GM21390 (cell line): ENCODE measurements at regions not wholly inside any gene's neighbourhood (a gene's known extent, or its start where the extent isn't known, plus 50 kb on each side); places are given as distances from the start of the nearest gene placed in this dataset.

Source experiments
- ATAC-seq: cut with Tn5 transposase; IDR thresholded peaks from one replicate; pipeline ENCODE4 v1.9.1; 2021; ENCODE audit not compliant: unreplicated experiment

DNA sequence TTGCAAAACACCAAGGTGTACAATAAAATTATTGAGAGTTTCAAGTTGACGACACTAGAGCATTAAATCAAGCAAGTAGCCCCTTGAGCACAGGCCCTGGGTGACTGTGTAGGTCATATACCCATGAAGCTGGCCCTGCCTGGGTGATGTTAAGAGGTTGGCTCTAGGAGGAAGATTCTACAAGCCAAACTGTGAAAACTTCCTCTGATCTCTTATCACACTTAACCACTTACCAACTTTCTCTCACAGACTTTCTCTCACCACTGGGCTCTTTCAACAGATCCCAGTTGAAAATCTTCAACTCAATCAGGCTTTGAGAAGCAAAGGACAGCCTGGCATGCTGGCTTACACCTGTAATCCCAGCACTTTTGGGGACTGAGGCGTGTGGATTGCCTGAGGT, 186.9 kb upstream of the BTG1 start:
- no peak for ATAC-seq

DNA sequence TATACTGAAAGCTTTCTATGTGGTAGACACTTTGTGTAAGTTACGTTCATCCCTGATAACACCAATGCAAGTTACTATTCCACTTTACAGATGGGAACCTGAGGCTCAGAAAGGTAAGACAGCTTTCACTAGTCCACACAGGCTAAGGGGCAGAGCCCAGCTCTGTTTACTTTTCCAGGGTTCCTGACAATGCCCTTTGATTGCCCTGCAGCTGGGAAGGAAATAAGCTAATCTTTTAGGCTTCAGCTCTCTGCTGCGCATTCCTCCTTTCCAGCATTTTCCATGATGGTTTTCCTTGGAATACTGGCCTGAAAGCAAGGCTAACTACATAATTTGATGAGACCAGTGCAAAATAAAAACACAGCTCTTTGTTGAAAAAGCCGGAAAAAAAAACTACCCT, 185.7 kb upstream of the BTG1 start:
- ATAC-seq = no peak

DNA sequence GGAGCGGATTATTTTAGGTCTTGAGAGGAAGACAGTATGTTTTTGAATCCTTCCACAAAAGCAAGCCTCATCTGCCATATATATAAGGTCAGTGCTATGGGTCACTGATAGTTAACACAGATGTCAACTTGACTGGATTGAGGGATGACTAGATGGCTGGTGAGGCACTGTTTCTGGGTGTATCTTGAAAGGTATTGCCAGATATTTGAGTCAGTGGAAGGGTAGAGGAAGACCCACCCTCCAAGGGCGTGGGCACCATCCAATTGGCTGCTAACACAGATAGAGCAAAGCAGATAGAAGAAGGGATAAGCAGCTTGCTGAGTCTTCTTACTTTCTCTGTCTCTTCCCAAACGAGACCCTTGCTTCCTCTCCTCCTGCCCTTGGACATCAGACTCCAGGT, 185.0 kb upstream of the BTG1 start:
- no peak for ATAC-seq

DNA sequence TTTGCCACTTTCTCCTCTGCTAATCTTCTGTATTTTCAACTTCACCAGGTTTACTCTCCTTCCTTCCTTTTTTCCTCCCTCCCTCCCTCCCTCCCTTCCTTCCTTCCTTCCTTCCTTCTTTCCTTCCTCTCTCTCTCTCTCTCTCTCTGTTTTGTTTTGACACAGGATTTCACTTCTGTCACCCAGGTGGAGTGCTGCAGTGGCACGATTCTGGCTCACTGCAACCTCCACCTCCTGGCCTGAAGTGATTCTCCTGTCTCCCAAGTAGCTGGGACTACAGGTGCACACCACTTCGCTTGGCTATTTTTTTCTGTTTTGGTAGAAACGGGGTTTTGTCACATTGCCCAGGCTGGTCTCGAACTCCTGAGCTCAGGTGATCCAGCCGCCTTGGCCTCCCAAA, 181.2 kb upstream of the BTG1 start:
- ATAC-seq = no peak

DNA sequence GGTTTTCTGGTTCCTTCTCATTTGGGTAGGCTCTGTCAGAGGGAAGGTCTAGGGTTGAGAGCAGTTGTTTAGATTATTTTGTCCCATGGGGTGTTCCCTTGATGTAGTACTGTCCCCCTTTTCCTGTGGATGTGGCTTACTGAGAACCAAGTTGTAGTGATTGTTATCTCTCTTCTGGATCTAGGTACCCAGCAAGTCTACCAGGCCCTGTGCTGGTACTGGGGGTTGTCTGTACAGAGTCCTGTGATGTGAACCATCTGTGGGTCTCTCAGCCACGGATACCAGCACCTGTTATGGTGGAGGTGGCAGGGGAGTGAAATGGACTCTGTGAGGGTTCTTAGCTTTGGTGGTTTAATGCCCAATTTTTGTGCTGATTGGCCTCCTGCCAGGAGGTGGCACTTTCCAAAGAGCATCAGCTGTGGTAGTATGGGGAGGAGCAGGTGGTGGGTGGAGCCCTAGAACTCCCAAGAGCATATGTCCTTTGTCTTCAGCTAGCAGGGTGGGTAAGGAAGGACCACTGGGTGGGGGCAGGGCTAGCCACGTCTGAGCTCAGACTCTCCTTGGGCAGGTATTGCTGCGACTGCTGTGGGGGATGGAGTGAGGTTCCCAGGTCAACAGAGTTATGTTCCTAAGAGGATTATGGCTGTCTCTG, 179.3 kb upstream of the BTG1 start:
- no peak for ATAC-seq

DNA sequence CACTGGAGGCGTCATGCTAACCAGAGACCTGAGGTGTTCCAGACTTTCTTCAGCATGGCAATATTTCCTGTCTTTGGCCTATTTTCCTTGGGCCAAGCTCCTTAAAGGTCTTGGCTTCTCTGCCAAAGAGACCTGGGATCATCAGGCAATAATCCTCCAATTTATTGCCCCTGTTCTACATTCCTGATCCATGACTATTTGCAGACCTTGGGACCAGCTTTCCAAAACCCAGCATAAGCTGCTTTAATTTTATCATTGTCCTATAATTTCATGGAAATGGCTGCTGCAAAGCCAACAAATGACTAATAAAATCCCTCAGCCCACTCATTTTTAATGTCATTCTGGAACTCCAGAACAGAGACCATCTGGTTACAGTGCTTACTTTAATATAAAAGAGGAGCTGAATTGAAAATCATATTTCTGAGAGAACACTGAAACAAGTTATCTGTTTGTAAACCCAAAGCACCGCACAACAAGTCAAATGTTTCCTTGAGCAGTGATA, 166.9 kb upstream of the BTG1 start:
- no peak for ATAC-seq

DNA sequence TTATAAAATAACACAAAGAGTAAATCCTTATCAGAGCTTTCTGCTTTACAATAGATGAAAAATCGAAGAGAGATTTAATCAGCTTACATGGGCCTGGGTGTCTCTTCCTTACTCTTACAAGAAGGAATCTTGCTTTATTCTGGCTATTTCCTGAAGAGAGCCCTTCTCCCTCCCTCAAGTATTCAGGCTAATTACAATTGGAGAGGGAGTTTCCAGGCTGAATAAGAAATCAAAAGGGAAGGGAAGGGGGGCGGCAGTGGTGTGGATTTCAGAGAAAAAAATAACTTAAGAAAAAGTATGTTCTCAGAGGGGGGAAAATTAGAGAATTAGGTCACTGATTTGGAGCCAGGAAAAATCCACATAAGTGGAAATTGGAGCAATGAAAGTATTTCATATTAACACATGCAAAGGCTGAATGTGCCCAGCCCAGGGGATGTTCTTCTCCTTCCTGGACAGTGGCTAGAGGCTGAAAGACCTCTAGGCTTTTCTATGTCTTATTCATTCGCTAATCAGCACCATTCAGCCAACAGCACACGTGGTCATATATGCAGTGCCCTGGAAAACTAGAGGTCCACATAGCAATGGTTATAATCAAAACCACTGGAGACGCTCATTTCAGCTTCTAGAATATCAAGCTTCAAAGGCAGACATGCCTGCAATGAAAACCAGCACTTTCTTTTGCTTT, 158.9 kb upstream of the BTG1 start:
- no peak for ATAC-seq

DNA sequence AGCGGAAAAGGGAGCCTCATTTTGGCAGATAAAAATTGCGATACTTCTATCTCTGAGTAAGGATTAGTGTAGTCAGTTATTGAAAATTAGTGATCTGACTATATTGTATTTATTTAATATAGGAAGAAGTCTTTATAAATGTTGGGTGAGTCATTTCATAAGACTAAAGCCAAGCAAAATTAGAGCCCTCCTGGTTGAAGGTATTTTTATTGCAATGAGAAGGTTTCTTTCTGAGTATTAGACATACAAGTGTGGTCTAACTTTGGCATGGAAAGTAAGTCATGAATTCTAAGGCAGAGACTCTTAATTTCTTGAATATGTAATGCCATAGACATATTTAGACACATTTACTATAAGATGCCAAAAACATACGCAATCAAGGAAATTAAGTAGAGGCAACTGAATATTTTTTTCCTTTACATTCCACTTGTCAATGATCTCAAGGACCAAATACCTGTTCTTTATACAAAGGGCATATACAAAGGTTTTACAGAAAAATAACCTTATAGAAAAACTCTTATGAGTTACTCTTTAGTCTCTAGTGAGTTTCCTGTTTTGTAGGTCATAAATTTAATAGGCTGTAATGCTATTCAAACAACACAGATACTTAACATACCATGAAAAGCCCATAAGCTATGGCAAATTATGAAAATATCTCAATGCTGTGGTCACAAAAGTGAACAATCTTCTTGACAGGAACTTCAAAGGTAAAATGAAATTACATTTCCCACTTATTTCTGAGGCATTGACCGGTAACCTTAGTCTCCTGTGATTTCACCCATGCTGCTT, 156.6 kb upstream of the BTG1 start:
- no peak for ATAC-seq

DNA sequence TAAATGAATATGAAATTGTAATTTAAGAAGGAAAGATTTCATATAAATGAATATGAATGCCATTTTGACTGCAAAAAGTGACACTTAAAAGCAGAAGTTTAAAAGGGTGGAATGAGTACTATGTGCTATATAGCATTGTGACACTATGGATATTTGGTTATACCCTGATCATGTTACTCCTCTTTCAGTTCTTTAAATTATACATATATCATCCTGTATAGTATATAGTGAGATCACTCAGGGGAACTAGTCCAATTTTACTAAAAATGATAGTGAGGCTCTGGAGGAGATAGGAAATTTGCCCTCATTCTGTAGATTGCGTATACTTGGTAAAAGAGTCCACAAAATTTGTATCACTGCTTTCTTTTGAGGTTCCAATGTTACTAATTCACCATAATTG, 155.7 kb upstream of the BTG1 start:
- no peak for ATAC-seq

DNA sequence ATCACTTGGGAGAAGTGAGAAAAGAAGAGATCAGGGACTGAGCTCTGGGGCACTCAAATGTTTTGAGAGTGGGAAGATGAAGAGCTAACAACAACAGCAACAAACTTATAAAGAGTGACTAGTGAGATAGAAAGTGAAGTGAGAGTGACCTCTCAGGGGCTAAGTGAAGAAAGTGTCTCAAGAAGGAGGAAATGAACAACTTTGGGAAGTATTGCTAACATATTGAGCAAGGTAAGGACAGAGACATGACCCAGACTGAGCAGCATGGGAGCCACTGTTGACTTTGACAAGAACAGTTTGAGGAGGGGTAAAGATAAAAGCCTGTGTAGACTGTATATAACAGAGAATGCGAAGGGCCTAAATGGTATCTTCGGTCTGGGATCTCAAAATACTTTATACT, 155.1 kb upstream of the BTG1 start:
- no peak for ATAC-seq

DNA sequence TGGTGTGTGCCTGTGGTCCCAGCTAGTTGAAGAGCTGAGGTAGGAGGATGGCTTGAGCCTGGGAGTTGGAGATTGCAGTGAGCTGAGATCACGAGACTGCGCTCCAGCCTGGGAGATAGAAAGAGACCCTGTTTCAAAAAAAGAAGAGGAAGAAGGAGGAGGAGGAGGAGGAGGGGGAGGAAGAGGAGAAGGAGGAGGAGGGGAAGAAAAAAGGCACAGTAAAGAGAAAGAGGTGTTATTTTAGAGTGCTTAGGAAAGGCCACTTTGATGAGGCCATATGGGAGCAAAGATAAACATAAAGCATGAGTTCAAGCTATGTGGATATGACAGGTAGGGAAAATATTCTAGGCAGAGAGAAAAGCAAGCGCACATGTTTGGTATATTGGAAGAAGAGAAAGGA, 154.1 kb upstream of the BTG1 start:
- ATAC-seq = no peak

DNA sequence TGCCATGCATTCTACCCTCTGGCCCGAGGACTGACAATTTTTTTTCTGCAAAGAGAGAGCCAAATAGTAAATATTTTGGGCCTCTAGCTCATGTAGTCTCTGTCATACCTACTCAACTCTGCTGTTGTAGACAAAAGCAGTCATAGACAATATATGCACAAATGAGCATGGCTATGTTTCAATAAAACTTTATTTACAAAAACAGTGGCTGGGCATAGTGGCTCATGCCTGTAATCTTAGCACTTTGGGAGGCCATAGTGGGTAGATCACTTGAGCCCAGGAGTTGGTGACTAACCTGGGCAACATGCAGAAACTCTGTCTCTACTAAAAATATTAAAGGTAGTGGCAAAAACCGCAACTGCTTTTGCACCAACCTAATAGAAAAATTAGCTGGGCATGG, 153.7 kb upstream of the BTG1 start:
- ATAC-seq = no peak

DNA sequence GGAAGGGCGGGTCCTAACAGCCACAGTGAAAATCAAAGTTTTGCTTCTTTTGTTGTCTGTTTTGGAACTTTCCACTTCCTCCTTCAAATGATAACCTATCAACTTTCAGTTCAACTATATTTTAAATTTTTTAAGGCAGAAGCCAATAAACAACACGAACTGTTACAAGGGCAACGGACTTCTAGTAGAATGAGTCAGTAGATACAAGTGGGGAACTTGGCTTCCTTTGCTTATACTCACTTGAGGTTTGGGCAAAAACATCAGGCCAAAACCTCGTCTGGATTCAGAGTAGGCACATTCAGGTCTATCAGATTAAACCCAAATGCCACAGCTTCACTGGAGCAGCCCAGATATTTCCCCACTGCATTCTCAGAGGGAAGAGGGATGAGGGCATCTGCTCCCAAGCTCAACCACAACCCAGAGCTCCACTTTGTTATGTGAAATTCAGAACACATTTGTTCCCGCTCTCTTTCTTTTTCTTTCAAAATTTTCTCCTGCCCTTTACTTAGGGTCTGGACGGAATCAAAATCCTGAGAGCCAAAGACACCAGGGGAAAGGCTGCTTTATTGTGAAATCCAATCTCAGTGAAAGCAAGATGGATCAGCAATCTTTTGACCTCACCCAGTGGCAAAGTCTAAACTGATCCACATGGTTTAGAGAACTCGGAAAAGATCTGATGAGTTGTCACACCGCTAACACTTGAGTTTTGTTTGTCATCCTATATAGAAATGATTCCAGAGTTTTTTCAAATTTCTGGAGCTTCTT, 152.5 kb upstream of the BTG1 start:
- ATAC-seq = no peak

DNA sequence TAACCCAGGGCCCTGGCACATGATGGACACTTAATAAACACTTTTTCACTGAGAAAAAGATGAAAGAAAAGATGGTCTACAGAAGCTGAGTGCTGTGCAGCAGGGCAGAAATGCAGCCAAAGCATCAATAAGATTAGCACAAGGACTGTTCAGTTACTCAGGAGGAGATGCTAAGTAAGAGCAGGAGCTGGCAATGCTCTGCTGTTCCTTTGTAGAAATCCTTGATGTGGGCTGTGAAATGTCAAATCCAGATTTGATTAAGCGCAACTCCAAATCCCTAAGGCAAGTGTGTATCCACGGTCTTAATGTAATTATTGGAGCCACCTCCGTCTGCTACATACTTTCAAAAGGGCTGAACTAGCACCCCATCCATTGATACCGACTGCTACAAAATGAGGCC, 151.8 kb upstream of the BTG1 start:
- no peak for ATAC-seq

DNA sequence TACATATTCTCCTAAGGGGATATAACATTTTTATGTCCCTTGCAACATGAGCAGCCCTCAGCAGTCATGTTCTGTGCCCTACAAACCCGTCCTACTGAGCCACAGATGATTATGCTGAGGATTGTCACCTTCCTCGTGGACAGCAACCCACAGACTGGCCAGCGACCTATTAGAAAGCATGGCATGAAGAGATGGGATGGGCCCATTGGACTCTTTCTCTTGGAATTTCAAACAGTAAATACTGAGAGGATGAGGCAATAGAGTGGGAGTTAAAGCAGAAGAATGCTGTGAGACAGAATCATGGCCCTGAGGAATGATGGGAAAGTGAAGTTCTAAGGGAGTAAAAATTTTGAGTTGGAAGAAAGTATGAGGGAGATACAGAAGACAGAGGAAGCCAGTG, 149.9 kb upstream of the BTG1 start:
- ATAC-seq = no peak

DNA sequence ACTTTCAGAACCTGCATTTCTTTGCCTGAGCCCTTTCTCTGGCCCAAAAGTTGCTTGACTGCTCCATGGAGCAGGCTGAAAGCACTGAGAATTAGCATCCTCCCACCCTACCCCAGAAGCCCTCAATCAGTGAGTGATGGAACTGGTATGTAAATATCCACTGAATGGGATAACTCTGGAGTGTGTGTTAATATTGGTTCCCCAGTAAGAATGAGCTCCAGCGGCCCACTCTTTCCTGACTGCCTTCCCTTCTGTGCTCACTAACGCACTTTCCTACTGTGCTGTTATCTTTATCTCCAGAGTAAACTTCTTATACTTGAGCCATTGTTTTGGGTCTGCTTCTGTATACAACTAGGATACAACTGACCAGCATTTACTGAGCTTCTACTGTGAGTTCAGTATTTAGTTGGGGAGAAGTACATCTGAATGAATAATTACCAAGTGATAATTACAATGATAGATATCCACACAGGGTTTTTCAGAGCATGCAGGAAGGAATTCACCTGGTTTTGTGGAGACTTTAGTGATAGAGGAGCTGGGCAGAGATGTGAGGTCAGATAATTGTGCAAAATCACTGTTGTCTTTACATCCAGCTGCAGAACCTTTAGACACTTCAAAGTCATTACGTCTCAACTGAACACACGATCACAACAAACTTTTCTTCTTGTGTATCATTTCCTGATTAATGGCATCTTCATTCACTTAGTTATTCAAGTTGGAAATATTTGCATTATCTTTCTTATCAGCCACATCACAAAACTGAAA, 149.2 kb upstream of the BTG1 start:
- no peak for ATAC-seq

DNA sequence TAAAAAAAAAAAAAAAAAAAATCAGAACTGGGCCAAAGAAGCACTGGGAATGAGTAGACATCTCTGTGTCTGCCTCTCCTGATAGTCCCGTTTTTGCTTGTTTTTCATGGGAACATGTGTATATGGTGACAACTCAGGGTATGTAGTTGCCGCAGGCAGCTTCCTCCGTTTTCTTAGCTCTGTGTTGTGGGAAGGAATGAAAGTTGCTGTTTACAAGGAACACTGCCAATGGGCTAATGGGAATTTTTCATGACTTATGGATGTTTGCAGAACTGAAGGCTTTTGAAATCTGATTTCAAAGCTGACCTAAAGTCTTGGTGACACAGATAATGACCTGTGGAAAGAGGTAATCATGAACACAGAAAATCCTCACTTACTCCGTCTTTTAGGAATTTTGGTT, 146.4 kb upstream of the BTG1 start:
- ATAC-seq = no peak

DNA sequence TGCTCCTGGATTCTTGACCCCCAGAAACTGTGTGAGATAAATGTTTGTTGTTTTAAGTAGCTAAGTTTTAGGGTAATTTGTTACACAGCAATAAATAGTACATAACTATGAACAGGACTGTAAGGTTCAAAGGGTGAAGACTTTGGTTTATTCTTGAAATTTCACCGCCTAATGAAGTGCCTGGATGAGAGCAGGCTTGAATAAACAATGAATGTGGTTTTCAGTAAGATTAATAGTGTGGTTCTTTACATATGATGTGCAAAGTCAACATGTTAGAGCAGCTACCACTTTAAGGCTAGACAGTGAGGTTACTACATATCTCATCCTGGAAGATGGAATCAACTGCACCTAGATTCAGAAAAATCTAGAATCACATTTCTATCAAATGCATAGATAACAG, 145.2 kb upstream of the BTG1 start:
- no peak for ATAC-seq

DNA sequence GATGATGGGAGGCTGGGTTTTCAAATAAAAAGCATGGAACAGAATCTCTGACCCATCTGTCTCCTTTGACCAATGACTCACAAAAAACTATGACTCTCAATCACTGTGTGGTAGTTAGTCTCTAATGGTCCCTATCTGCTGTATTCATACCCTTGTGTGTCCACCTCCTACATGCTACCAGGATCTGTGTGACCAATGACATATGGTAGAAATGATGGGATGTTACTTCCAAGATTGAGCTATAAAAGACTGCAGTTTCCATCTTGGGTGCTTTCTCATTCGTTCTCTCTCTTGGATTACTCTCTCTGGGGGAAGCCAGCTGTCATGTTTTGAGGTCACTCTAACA, 144.7 kb upstream of the BTG1 start:
- ATAC-seq = no peak

DNA sequence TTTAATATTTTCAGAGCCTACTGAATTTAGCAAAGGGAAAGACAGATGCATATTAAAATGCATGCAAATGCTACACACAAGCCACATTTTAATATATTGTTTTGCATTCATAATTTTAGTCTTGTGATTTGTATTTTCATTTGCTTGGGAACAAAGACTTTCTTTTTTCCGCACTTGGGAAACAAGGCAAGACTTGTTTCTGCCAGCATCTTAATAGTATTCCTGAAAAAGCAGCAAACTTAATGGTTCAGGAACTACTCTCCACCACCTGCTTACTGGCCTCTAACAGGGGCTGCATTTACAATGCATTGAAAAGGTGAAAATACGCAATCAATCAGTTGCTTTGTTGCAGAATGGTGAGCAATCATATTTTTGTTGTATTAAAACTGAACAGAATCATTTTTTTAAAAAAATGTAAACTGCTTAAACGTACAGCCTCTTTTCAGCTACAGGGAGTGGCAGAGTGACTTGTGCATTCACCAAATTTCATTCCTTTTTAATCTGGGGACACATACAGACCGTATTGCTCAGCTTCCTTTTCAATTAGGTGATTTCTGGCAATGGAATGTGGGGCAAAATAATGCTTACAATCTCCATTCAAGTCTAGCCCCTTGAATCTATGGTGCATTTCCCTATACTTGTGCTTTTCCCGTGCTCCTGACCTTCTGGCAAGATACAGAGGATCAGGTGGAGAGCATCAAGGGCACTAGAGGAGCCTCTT, 144.1 kb upstream of the BTG1 start:
- no peak for ATAC-seq
